ENCODE measurements at regions not wholly inside any gene's neighbourhood (a gene's known extent, or its start where the extent isn't known, plus 50 kb on each side); places are given as distances from the start of the nearest gene placed in this dataset.

DNA sequence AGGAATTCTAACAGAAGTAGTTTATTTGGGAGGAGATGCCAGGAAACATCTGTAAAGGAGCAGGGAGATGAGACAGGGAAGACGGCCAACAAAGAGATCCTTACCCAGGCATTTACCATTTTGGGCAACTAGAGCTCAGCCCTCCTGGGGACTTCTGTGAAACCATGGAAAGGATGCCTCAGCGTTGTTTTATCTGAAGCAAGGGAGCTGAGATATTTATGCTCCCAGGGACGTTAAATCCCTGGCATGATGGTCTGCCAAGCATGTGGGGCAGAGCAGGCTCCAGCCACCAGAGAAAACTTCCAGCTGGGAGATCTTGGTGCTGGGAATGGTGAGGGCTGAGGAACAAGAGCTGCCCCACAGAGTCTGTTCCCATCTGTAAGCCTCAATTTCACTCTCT, 114.8 kb upstream of the FOXF1 start:
- DNase-seq: no peak

DNA sequence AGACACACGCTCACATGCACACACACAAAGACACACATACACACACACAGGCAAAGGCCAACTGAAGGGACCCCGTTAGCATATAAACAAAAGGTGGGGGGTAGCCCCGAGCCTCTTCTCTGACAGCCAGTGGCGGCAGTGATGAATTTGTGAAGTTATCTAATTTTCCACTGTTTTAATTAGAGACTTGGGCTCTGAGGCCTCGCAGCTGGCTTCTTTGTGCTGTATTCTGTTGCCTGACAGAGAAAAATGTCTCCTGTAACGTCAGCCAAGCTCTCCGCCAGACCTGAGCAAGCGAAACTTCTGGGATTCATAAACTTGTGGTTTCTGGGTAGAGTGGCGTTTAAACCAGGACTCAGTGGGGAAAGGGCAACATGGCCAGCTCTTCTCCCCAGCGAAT, 113.9 kb upstream of the FOXF1 start:
- no peak for DNase-seq

DNA sequence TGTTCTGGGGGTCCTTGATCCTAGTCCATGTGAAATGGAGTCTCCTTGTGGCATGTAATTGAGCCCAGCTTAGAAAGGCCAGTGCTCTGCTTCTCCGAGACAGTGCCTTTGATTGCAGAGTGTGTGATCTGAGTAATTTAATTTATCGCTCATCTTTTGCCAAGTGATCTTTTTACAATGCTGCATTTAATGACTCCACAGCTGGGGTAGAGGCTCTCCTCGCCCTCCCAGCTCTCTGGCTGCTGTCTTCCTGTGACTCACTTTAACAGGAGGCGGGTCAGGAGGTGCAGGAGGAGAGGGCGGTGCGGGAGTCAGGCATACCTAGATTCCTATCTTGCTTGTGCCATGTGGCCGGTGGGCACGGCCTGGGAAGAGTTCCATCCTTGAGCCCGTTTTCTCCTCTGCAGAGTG, 113.4 kb upstream of the FOXF1 start:
- no peak for DNase-seq

DNA sequence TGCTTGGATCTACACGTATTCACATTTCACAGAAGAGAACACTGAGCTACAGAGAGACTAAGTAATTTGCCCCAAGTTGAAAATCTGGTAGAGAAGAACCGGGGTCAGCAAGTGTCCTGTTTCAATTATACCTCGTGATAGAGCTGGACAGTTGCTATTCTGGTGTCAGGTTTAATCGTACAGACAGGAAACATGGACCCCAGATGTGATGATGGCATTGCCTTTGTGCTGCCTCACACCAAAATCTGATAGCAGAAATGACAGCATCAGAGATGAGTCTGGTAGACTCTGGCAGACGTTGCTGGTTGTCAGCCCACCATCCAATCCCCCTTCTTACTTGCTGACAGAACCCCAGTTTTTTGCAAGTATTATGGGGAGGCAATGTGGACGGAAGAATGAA, 112.1 kb upstream of the FOXF1 start:
- no peak for DNase-seq

DNA sequence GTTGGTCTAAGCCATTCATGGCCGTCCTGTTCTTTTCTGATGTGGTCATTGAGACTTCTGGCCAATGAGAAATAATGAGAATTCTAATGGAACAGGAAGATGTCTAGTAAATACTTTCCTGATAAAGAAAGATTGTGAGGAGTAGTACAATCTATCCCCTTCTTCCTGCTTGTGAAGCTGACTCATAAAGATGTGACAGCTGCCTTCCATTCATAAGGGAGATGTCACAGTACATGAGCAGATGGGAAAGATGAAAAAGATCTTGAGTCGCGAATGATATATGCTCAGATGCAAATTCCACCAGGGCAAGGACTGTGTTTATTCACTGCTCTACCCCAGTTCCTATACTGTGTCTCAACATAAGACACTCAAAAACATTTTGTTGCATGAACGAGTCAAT, 111.7 kb upstream of the FOXF1 start:
- DNase-seq: no peak

DNA sequence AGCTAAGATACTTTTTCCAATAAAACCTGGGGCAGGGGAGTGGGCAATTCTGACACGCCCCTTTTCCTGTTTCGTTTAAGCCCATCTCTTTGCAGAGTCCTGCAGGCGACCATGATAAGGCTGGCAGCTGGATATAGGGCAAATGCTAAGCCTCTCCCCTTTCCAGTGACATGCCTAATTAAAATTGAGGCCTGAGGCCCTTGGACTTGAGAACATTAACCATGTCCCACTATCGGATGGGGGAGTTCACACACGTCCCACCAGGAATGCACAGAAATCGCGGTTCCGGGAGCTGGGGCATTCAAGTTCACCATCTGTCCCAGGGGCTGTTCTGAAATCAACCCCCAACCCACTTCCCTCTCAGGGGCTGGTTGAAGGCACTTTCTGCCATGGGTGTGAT, 109.2 kb upstream of the FOXF1 start:
- DNase-seq: no peak

DNA sequence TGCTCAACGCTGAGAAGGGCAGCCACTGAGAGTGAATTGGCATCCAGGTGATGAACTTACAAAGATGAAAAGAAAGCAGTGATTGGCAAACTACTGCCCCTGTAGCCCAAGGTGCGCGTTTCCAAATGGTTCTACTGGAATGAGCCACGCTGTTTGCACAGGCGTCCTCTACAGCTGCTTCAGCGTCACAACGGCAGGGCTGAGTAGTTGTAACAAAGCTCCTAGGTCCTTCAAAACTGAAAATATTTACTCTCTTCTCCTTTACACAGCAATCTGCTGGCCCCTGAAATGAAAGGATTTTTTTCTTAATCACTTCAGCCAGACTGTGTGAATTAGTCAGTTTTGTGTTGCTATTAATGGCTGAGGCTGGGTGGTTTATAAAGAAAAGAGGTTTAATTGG, 107.2 kb upstream of the FOXF1 start:
- DNase-seq: no peak

DNA sequence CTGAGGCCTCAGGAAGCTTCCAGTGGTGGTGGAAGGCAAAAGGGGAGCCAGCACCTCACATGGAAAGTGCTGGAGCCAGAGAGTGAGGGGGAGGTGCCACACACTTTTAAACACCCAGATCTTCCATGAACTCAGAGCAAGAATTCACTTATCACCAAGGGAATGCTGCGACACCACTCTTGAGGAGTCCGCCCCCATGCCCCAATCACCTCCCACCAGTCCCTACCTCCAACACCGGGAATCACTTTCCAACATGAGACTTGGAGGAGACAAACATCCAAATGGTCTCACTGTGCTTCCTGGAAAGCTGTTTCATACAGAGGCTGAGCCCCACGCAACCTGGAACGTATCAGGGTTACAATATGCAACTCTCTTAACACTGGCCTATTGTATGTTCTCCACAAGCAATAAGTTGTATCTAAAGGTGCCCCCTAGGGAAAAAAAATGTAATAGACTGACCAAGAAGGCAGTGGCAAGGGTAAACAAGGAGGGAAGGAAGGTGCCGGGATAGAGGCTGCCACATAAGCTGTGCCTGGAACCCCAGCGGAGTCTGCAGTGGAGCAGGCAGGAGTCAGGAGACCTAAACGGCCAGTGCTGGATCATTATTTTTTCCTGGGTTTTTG, 106.7 kb upstream of the FOXF1 start:
- DNase-seq: peak in 1 of 2 experiments; percentile 28

DNA sequence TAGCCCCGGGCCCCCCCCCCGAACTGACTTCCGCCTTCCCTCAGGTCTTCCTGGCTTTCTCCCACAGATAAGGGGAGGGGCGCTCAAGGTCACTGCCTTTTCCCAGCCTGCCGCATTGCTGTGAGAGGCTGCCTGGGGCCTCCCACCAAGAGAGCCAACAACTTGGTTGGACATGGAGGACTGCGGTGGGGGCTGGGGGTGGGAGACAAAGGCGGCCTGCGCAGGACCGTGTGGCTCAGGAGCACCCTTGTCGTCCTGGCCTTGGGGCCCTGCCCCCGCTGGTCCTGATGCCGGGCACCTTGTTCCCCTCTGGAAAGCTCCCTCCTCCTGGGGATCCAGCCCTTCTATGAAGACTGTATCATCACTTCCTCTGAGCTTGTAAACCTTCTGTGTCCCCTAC, 105.6 kb upstream of the FOXF1 start:
- DNase-seq: no peak

DNA sequence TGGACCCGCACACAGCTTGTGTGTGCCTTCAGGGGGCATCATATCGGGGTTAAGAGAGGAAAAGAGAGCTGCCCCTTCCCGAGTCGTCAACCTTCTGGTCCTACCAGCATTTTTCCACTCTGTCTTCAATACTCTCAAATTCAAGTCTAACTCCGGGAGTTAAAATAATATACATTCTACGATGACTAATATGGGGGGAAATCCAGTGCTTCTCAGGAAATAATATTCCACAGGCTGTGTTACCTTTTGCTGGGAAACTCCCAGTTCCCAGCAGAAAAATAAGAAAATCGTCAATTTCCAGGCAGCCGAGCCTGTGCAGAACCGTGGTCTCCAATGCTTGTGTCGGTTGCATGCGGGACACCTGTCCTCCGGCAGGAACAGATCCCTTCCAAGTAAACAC, 105.0 kb upstream of the FOXF1 start:
- no peak for DNase-seq

DNA sequence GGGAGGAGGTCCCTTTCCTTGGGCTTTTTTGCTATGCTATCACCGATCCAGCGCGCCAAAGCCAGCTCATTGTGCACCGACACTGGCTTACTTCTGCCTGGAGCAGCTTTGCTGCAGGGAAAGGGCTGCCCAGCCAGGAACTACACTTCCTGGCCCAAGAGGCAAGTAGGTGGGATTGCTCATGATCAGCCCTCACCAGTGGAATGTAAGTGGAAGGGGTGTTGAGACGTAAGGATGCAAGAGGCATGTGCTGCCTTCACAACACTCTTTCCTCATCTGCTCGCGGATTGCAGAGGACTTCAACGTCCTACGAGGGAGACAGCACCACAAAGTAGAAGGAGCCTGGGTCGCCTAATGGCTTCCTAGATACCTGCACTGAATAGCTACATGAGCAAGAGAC, 104.3 kb upstream of the FOXF1 start:
- DNase-seq: no peak

DNA sequence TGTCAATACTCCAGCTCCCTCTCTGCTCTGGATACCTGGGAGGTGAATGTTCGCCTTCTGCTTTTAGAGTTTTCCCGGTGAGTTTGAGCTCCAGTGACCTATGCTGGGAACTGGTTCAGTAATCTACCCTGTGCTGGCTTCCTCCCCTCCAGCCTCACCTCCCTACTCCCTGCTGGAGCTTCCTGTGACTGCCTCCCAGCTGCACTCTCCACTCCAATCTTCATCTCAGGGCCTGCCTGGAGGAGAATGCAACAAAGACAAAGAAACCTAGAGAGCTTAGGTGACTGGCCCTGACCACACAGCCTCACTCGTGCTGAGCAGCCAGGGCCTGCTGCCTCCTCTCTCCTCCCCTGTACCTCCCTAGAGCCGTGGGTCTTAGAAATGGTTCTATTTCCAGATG, 101.6 kb upstream of the FOXF1 start:
- DNase-seq: no peak

DNA sequence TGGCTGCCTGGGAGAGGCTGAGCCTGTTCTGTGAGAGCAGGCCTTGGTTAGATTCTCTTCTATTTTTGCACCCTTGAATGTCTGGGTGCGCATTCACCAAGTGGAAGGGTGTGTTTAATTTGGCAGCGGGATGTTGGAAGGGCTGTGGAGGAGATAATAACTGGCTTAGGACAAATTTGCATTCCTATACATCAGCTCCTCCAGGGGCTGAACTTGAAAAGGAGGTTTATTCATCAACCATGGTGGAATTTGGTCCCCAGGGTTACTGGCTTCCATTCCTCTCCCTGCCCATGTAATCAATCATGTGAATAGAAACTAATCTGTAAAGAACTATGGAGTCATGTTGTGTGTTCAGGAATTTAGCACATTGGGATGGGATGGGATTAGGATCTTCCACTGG, 100.2 kb upstream of the FOXF1 start:
- no peak for DNase-seq

DNA sequence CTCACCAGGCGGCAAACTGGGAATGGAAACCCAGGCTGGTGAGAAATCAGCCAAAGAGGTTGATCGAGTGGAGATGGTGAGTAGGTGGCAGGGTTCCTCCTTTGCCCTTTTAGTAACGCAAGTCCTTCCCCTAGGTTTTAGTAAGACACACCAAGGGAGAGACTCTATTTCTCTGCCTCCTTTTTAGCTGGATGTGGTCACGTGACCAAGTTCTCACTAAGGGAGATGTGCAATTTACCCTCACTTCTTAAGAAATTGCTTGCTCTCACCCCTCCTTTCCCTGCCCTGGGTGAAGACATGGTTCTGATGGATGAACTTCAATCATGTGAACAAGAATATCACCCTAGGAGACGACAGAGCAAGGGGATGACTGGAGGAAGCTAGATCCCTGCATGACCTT, 99.8 kb upstream of the FOXF1 start:
- DNase-seq: no peak

DNA sequence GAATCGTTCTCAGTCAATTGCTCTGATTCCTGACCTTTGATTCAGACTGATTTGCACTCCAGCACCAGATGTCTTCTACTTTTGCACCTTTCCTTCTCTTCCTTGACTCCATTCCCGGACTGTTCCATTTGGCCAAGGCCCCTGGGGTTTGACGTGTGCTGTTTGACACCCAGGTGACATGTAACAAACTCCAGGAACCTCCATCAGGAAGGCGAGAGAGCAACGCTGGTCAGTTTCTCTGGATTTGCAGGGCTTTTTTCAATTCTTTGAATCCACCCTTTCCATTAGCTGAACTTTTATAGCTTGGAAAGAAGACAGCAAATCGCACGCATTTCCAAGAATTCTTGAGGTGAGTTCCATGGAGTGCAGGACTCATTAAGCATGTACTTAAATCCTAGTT, 98.4 kb upstream of the FOXF1 start:
- no peak for DNase-seq

DNA sequence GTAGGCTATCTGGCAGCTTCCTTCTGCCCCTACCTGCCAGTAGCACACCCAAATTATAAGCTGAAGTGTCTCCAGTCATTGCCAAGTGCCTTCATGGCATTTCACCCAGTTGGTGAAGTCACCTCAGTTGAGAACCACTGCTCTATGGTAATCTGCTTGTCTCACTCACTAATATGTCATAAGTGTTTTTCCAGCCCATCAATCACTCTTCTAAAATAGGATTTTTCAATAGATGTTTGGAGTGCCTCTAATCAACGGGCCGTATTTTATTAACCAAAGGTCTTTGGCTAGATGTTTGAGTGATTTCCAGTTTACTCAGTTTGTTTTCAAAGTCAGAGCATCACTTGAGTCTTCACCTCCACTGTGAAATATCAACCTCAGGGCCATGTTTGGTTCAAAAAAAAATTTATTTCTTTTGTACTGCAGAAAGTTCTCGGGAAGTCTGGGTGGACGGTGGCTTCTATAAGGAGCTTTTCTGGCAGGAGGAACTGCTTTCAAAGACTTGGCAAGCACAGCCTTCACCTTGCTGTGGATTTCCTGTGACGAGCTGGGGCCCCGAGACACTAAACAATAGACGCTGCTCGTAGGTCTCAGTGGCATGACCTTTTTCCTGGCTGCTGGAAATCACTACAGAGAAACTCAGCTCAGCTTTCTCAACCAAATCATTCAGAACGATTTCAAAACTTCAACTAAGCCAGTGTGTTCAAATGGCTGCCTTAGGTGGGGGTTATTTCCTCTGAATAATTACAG, 95.2 kb upstream of the FOXF1 start:
- no peak for DNase-seq

DNA sequence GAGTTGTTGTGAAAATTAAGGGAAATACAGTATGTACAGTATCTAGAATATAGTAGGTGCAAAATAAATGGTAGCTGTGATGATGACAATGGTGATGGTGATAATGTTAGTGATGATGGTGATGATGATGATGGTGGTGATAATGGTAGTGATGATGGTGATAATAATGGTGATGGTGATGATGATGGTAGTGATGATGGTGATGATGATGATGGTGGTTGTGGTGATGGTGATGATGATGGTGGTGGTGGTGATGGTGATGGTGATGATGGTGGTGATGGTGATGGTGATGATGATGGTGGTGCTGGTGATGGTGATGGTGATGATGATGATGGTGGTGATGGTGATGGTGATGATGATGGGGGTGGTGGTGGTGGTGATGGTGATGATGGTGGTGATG, 91.3 kb upstream of the FOXF1 start:
- no peak for DNase-seq

DNA sequence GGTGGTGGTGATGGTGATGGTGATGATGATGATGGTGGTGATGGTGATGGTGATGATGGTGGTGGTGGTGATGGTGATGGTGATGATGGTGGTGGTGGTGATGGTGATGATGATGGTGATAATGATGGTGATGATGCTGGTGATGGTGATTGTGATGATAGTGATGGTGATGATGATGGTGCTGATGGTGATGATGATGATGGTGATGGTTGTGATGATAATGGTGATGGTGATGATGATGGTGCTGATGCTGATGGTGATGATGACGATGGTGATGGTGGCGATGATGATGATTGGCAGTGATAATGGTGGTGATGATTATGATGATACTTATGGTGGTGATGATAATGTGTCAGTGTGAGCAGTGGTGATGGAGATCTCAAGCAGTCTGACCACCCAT, 90.8 kb upstream of the FOXF1 start:
- DNase-seq: no peak

DNA sequence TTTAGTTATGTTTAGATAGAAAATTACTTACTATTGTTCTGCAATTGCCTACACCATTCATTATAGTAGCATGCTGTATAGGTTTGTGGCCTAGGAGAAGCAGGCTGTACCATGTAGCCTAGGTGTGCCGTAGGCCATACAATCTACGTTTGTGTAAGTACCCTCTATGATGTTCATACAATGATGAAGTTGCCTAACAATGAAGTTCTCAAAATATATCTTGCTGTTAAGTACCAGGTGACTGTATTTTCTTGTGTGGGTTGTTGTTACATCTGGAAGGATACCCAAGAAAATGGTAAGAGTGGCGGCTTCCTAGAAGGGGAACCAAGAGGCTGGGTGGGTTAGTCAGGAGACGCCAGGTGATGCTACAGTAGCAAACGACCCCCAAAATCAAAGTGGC, 88.3 kb upstream of the FOXF1 start:
- DNase-seq: no peak

DNA sequence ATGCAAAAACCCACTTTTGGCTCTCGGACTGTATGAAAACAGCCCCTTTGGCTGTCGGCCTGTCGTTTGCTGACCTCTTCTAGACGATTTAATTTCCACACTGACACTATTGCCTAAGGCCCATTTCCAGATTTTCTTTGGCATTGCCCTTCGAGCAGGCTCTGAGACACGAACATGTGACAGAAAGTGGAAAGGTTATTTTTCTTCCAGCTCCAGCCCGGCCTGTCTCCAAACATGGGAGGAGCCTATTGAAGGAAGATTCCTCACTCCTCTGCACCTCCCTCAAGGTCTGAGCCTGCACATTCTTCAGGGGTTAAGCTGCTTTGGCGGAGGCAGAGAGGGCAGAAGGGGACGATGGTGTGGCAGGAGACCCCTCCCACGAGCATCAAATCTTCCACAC, 85.9 kb upstream of the FOXF1 start:
- no peak for DNase-seq

DNA sequence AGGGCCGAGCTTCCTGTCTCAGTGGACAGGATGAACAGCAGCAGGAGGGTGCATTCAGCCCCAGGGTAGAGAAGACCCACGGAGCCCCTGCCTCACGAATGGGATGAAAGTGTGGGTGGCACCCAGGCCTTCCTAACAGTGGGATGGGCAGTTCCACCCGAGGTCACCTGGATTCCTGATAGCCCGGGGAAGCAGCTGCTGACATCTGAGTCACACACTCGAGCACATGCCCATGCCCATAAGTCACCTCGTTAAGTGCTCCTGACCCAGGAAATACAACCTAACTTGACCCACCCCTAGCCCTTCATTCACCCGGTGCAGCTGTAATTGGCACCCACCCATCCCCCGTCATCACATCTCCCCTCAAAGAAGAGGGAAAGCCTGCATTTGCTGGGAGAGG, 85.3 kb upstream of the FOXF1 start:
- no peak for DNase-seq

DNA sequence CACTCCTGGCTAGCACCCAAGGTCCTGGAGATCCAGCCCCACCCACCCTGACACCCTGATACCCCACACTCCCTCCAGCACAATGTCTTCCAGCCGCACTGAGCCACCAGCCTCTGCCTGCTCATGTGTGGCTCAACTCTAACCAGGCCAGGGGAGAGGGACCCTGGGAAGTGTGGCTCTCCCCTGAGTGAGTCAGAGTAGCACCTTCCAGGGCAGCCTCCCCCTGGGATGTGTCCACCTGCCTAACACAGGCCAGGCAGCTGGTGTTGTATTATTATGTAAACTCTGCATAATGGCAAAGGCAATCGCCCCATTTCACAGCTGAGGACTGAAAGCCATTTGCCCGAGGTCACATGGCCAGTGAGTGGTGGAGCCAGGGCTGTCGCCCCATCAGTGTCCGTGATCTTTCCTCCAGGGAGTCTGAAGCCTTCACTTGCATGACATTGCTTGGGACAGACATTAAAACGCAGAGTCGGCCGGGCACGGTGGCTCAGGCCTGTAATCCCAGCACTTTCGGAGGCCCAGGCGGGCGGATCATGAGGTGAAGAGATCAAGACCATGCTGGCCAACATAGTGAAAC, 84.2 kb upstream of the FOXF1 start:
- DNase-seq: no peak

DNA sequence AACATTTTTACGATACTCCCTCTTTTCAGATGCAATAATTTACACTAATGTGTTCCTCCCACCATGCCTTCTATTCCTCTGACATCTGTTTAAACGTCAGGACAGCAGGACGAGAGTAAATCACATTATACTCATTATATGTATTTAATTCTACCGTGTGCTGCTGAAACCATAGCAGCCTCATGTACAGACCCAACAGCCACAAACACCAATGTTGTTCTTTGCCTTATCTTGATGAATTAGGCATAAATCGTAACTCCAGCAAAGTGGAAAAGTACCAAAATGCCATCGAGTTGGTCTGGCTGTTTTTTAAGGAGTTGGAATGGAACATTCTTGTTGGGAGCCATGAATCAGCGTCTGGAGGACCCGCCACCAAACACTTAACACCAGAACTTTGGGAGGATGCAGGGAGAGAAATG, 82.9 kb upstream of the FOXF1 start:
- no peak for DNase-seq

DNA sequence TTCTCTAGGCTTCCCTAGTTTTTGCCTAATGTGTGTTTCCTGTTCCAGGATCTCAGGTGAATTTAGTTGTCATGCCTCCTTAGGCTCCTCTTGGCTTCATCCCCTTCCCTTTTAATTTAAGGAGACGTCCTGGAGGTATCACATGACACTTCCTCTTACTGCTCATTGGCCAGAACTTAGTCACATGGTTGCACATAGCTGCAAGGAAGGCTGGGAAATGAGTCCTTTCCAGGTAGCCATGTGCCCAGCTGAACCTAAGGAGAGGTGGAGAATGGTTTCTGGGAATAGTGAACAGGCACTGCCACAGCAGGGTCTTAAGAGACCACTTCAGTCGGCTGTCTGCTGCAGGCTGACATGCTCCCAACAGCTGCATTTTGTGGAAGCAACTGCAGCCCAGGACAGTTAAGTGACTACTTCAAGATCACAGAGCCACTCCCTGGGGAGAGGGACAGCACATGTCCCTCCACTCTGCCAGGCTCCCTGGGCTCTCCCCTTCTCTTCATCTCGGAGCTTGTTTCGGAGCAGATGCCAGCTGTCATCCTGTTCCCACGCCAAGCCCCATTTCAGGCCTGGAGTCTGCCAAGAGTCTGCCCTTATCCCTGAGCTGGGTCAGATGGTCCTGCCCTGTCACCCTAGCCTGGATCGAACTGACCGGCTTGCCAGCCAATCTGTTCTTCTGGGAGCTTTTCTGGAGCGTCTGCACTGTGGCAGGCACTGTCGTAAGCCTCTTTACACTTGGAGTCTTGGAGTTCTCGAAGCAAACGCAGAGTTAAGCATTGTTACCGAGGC, 81.4 kb upstream of the FOXF1 start:
- DNase-seq: no peak
